ENCODE measurements at regions not wholly inside any gene's neighbourhood (a gene's known extent, or its start where the extent isn't known, plus 50 kb on each side); places are given as distances from the start of the nearest gene placed in this dataset.

DNA sequence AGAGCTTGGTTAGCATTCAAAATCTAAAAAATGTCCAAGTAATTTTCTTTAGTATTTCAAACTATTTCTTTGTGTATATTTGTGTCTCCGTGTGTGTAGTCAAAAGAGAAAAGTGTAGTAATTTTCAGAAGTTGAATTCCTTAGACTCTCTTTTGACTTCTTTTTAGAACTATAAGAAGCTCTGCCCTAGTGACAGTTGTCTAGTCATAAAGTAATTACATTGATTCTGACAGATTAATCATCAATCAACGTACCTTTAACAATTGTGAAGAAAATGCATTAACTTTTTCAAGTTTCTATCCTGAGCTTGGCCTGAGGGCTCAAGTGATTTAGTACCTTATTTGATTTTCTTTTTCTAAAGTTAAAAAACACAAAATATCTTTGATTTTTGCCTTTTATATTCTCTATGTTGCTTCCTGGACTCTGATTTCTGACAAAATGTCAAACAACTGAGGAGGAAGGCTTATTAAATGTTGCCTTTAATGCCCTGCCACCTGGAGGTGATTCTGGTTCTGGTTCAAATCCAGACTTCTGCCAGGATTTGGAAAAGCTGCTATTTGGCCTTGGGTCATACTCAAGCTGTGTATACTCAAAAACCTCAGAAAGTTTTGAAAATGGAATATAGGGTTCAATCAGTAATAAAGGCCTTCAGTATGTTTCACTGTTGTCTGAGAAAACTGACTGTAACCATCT, 653.6 kb downstream of the NSUN3 start:
- intact Hi-C loops (cut with DNase I; ENCODE audit: low total_unique reads), result no loop called here
- no peaks in the 10 kb centered on the region for H3K4me1 ChIP-seq
- no peaks in the 10 kb centered on the region for H3K27me3 ChIP-seq
- H3K36me3 ChIP-seq, result no peaks in the 10 kb centered on the region
- TF ChIP-seq, protein P1, sequence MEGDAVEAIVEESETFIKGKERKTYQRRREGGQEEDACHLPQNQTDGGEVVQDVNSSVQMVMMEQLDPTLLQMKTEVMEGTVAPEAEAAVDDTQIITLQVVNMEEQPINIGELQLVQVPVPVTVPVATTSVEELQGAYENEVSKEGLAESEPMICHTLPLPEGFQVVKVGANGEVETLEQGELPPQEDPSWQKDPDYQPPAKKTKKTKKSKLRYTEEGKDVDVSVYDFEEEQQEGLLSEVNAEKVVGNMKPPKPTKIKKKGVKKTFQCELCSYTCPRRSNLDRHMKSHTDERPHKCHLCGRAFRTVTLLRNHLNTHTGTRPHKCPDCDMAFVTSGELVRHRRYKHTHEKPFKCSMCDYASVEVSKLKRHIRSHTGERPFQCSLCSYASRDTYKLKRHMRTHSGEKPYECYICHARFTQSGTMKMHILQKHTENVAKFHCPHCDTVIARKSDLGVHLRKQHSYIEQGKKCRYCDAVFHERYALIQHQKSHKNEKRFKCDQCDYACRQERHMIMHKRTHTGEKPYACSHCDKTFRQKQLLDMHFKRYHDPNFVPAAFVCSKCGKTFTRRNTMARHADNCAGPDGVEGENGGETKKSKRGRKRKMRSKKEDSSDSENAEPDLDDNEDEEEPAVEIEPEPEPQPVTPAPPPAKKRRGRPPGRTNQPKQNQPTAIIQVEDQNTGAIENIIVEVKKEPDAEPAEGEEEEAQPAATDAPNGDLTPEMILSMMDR (IDR thresholded peaks at IDR 0.05), result peak in 5 of 7 experiments; percentile 12 to 64 (median 29)
- TF ChIP-seq POLR2A (IDR thresholded peaks at IDR 0.05) (no peak), EP300 (IDR thresholded peaks at IDR 0.05) (no peak), POLR2AphosphoS5 (IDR thresholded peaks at IDR 0.05) (no peak)
- H3K9me3 ChIP-seq, result no peaks in the 10 kb centered on the region
- no peak overlapping the region for H3K4me3 ChIP-seq
- WGBS, 5 donors, result 64 to 82% (median 72%) methylated on average over 2 of the region's 2 CpGs
- DNase-seq, result peak; percentile 37 to 50
- H3K27ac ChIP-seq, result no peak overlapping the region

DNA sequence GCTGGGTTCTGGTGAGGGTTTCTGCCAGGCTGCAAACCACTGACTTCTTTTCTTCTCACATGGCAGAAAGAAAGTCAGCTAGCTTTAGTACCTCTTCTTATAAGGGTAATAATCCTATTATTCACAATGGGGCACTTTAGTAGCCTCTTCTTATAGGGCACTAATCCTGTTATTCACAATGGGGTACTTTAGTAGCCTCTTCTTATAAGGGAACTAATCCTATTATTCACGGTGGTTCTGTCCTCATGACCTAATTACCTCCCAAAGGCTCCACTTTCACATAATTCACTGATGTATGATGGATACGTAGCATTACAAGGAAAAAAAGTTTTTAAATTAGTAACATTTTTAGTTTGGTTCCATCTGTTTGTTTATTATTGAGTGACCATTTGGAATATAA, 671.3 kb downstream of the NSUN3 start:
- DNase-seq, result no peak
- intact Hi-C loops (cut with DNase I; ENCODE audit: low total_unique reads), result no loop called here
- WGBS, 5 donors, result 37 to 75% (median 59%) methylated on average over 2 of the region's 2 CpGs

DNA sequence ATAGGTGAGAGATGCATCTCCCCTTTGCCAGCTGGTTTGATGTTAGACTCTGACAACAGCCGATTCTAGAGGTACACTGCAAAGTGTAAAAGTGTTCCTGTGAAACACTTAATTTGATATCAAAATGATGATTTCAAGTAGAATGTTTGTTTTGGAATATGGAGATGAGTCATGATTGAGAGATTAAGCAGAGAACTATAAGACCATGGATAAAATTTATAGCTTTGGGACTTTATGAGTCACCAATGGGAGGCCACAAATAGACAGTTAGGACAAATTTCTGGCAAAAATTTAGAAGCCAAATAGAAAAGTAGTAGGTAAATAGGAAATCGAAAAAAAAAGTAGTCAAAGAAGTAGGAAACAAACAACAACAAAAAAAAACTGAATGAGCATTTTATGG, 672.5 kb downstream of the NSUN3 start:
- no peak for TF ChIP-seq POLR2A (IDR thresholded peaks at IDR 0.05)
- TF ChIP-seq EP300 (IDR thresholded peaks at IDR 0.05), result no peak
- TF ChIP-seq, protein P1 (IDR thresholded peaks at IDR 0.05), result no peak
- TF ChIP-seq POLR2AphosphoS5 (IDR thresholded peaks at IDR 0.05), result no peak
- intact Hi-C loops (cut with DNase I; ENCODE audit: low total_unique reads), result no loop called here
- no peak overlapping the region for H3K4me3 ChIP-seq
- 73 to 82% (median 74%) methylated on average over 2 of the region's 2 CpGs for WGBS, 5 donors
- H3K9me3 ChIP-seq, result no peaks in the 10 kb centered on the region
- no peaks in the 10 kb centered on the region for H3K27me3 ChIP-seq
- no peaks in the 10 kb centered on the region for H3K36me3 ChIP-seq
- H3K4me1 ChIP-seq, result no peaks in the 10 kb centered on the region
- no peak for DNase-seq
- H3K27ac ChIP-seq, result no peak overlapping the region

More for the DNA sequence above, 671.3 kb downstream of the NSUN3 start:
- Histone ChIP-seq H3K4me3 (no peak overlapping the region), H3K36me3 (no peaks in the 10 kb centered on the region), H3K9me3 (no peaks in the 10 kb centered on the region), H3K27ac (no peak overlapping the region), H3K27me3 (no peaks in the 10 kb centered on the region), H3K4me1 (no peaks in the 10 kb centered on the region)
- TF ChIP-seq POLR2A (IDR thresholded peaks at IDR 0.05), result no peak
- TF ChIP-seq, protein P1 (IDR thresholded peaks at IDR 0.05), result no peak
- no peak for TF ChIP-seq EP300 (IDR thresholded peaks at IDR 0.05)
- no peak for TF ChIP-seq POLR2AphosphoS5 (IDR thresholded peaks at IDR 0.05)

DNA sequence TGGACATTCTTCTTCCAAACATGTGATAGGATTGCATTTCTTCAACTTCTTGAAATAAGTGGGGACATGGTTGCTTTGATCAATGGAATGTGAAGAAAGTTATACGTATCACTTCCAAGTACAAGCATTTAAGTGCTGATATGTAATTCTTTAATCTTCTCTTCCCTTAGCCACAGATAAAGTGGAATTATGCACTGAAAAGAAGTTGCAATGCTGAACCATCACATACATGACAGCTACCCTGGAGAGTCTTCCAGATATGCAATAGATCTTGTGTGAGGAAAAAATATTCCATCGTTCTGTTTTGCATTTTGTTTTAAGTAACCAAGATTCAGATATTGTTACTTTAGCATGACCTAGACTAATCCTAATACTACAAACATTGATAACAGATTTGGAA, 674.3 kb downstream of the NSUN3 start:
- Histone ChIP-seq H3K27me3 (no peaks in the 10 kb centered on the region), H3K4me1 (no peaks in the 10 kb centered on the region), H3K27ac (no peak overlapping the region), H3K4me3 (no peak overlapping the region), H3K9me3 (no peaks in the 10 kb centered on the region), H3K36me3 (no peaks in the 10 kb centered on the region)
- 58 to 83% (median 67%) methylated on average over 2 of the region's 2 CpGs for WGBS, 5 donors
- no peak for DNase-seq
- intact Hi-C loops (cut with DNase I; ENCODE audit: low total_unique reads), result no loop called here
- TF ChIP-seq POLR2A (IDR thresholded peaks at IDR 0.05), result no peak
- TF ChIP-seq EP300 (IDR thresholded peaks at IDR 0.05), result no peak
- no peak for TF ChIP-seq POLR2AphosphoS5 (IDR thresholded peaks at IDR 0.05)
- TF ChIP-seq, protein P1 (IDR thresholded peaks at IDR 0.05), result no peak

Data from stomach (tissue), 8 donors.